ENCODE measurements at regions not wholly inside any gene's neighbourhood (a gene's known extent, or its start where the extent isn't known, plus 50 kb on each side); places are given as distances from the start of the nearest gene placed in this dataset.

DNA sequence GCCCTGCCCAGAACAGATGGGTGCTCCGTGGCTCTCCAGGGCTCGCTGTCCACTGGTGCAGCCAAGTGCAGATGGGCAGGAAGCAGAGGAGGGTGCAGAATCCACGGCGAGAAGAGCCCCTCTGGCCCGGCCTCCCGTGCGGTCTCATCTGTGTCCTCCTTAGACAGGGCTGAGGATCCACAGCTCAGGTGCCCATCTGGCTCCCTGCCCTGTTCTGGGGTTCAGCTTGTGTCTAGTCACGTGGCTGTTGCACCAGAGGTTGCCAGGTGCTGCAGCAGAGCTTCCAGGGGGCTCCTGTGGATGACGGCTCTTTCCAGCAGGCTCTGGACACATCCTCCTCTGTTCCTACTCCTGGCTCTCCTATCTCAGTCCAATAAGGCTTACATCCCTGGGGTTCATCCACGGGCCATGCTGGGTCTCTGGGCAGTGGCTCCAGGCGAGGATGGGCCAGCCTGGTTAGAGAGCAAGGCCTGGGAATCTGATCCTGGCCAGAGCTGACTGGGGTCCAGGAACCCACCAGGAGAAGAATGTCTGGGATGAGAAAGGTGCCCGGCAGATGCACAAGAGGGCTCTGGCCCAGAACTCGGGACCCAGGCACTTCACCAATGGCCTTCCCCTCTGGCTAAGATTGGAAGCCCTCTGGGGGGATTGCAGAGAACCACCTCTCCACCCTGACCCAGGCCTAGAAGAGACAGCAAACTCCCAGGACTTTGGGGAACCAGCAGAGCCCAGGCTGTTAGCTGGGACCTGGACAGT lies 116.3 kb upstream of the ID2 start:
- DNase-seq (ENCODE audit: low read depth, low spot score), result no peak

DNA sequence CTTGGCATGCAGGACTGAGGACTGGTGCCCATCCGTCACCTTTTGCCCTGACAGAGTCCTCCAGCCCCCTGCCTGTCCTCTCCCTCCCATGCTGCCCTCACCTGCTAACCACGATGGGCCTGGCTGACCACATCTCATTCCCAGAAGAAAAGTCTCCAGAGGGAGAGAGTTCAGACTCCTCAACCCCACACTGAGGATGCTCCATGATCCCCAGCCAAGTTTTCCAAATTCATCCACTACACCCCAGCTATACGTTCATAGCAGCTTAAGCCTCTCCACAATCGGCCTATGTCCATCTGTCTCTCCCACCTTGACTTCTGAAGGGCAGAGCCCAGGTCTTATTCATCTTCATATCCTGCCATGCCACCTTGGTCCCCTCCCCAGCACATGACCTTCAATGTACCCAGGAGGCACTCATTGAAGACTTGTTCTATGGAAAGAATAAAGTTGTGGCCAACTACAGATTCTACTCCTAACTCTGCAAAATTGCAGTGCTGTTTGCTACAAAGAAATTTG lies 115.6 kb upstream of the ID2 start:
- no peak for DNase-seq (ENCODE audit: low read depth, low spot score)

DNA sequence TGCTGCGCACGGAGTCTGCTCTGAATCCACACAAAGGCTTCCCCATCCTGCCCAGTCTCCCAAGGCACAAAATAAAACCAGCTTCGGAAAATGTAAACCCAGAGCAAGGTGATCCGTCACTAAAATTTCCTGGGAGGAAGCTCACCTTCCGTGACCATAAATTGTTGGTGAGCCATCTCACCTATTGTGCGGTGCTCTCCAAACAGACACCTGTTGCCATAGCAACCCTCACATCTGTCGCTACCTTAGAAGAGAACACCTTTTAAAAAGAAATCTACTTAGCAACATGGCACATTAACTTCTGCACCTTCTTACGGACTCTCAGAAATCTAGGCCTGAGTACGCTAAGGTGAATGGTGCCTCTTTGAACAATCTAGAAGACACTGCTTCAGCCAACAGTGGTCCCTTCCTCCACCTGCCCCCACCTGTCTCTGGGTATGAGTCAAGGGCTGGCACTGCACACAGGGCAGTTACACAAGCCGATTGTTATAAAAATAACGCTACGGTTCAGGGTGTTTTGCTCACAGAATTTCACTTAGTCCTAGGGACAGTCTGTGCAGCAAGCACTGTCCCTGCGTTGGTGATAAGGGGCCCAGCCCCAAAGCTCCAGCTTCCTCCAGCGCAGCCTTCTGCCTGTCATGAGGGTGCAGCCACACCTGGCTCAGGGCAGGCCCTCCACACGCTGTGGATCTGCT lies 114.9 kb upstream of the ID2 start:
- no peak for DNase-seq (ENCODE audit: low read depth, low spot score)

DNA sequence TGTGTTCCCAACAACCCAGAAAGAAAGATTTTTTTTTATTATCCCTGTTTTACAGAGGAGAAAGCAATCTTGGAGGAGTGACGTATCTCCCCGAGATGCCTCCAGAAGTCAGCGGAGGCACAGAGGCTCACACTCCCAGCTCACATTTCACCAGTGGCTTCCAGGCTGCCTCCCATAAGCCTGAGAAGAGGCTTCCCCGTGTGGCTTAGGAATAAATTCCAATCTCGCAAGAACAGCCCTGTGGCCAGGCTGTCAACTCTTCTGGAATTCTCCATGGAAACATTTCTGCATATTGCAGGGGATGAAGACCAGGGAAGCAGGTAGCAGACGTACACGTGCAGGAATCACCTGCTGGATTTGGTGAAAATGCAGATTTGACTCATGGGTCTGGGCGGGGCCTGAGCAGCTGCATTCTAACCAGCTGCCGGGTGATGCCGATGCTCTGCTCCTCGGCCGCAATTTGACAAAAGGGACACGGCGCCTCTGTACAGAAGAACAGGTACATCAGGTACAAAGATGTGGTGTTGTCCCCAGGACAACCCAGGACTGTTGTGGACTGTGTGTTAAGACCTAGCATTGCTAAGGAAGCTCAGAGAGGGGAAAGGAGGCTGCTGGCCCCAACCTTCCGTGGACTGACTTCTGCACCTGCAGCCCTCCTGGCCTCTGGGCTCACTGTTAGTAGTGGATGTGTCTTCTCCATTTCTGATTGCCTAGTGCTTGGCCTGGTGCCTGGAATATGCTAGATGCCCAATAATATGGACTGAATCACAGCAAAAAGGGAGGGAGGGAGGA lies 114.2 kb upstream of the ID2 start:
- DNase-seq (ENCODE audit: low read depth, low spot score), result no peak

DNA sequence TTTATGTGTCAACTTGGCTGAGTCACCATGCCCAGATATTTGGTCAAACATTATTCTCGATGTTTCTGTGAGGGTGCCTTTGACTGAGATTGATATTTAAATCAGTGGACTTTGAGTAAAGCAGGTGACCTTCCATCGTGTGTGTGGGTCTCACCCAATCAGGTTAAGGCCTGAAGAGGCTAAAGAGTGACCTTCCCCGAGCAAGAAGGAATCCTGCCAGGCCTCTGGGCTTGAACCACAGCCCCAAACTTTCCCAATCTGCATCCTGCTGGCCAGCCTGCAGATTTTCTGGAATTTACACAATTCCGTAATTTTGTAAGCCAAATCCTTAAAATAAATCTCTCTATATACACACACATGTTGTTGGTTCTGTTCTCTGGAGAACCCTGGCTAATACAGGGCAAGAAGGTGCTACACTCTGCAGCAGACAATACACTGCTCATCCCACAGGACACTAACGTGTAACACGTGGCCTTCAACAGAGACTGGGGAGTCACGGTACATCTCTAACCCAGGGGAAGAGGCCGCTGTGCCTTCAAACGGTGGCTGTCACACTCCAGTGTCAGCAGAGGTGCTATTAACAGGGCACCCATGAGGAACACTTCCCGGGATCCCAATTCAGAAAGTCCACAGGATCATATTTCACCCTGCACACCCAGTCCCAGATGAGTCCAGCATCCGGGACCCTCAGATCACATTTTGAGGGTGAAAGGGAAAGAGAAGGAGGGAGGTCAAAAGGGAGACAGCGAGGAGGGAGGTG lies 113.1 kb upstream of the ID2 start:
- no peak for DNase-seq (ENCODE audit: low read depth, low spot score)

DNA sequence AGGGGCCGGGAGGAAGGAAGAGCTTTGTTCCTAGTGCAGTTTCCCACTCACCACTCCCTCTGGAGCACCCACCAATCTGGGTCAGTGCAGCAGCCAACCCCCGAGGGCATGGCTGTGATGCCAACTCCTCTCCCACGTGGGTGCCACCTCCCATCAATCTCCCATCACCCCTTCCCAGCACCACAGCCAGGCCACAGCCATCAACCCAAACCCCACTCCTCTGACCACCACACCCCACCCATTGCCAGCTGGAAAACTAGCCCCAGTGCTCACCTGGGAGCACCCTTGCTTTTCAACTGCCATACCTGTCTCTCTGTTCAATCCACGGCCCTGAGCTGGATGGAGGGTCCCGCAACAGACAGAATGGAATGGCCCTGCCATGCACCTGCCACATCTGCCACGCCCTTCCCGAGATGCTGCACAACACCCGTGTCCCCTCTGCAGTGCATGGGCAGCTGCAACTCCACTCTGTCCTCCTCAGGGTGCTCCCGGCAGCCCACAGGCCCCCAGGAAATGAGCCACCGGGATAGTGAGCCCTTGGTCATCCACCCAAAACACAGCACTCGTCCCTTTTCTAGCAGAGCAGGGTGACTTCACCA lies 112.4 kb upstream of the ID2 start:
- DNase-seq (ENCODE audit: low read depth, low spot score), result no peak

DNA sequence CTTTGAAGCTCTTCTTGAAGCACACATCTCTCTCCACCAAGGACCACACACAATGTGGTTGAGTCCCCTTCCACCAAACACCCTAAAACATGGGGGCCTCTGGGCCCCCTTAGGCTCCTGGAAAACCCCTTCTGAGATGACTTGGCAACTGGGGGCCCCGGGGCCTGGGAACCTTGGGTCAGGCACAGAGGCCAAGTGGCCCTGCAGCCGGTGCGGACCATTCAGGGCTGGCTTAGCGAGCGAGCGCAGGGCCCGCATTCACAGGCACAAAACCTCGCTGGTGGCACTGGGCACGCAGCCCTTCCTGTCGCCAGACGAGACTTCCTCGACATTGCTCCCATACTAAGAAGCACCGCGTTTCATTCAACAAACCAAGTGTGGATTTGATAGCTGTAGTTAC lies 111.2 kb upstream of the ID2 start:
- DNase-seq (ENCODE audit: low read depth, low spot score), result no peak

DNA sequence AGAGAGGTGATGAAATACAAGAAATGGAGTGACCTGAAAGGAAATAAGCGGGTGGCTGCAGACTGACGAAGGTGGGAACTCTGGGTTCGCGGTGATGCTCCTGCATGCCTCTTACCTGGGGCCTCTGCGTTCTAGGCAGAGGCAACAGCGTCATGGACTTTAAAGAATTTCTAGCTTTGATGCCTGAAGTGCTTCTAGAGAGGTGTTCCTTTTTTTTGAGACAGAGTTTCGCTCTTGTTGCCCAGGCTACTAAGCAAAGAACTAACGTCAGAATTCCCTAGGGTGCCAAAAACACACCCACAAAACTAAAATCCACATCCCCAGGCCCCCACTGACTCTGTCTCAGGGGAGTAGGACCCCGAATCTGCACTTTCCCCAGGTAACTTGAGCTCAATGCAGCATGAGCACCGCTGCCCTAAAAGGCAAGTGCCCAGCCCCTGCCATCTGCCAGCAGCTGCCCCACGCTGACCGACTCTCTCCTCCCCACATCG lies 110.5 kb upstream of the ID2 start:
- DNase-seq (ENCODE audit: low read depth, low spot score), result no peak

GRCh38 chr2:8571792-8572499 lies 109.9 kb upstream of the ID2 start:
- DNase-seq (ENCODE audit: low read depth, low spot score), result no peak

GRCh38 chr2:8572712-8573233 lies 109.1 kb upstream of the ID2 start:
- no peak for DNase-seq (ENCODE audit: low read depth, low spot score)

DNA sequence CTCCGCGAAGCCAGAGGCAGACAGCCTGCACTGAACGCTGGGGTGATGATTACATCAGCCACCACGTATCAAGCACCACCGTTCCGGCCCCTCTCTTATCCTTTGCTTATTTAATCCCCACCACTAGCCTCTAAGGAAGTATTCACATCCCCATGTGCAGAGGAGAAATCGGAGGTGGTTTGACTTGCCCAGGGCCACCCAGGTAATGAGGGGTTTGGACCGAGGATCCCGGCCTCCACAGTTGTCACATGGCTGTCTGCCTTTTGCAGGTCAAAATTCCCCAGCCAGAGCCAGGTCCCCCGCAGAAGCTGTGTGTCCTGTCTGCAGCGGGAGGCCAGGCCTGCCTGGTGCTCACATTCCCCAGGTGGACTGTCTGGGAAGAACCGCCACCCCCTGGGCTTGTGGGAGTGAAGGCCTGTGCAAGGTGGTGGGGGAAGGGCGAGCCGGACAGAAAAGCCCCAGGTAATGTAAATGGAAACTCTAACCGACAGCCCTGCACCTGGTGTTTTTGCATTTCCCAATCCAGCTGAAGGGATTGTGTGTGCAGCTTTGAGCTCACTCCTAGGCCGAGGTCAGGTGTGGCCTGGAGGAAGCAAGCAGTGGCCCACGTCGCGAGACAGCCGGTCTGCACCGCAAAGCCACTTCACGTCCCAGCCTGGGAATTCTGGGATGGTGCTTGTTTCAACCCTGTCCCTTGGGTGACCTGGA lies 108.5 kb upstream of the ID2 start:
- no peak for DNase-seq (ENCODE audit: low read depth, low spot score)

- DNase-seq (ENCODE audit: low read depth, low spot score), result no peak
These were observed 108.0 kb upstream of the ID2 start for GRCh38 chr2:8573942-8574195.

GRCh38 chr2:8574196-8575037 lies 107.4 kb upstream of the ID2 start:
- DNase-seq (ENCODE audit: low read depth, low spot score), result no peak

- no peak for DNase-seq (ENCODE audit: low read depth, low spot score)
These were observed 106.6 kb upstream of the ID2 start for GRCh38 chr2:8575038-8575833.

GRCh38 chr2:8575834-8576423 lies 105.9 kb upstream of the ID2 start:
- no peak for DNase-seq (ENCODE audit: low read depth, low spot score)

- no peak for DNase-seq (ENCODE audit: low read depth, low spot score)
These were observed 105.2 kb upstream of the ID2 start for GRCh38 chr2:8576525-8577167.

- no peak for DNase-seq (ENCODE audit: low read depth, low spot score)
These were observed 104.3 kb upstream of the ID2 start for GRCh38 chr2:8577573-8577972.

All from activated naive CD8-positive, alpha-beta T cell treated with anti-CD3 and anti-CD28 coated beads, Interleukin-2, amount 50 U/mL, for 16 hours (primary cell).